OCI-LY3 (cell line): ENCODE measurements at regions not wholly inside any gene's neighbourhood (a gene's known extent, or its start where the extent isn't known, plus 50 kb on each side); places are given as distances from the start of the nearest gene placed in this dataset.

Experiments
- H2AFZ ChIP-seq: fragments of 200-600, 300-600 bp; shearing (Covaris generic); 2 replicates; pipeline ENCODE4 v1.6.0; 2014; ENCODE audit warnings: antibody characterized with exemption, low read depth, low read length
- H3K27ac ChIP-seq: fragments of 200-600, 300-600 bp; sonication (generic); 2 replicates; pipeline ENCODE4 v1.5.1; 2014; ENCODE audit warnings: mild to moderate bottlenecking, low read length, moderate library complexity, mixed read lengths
- H3K27me3 ChIP-seq: fragments of 200-600, 300-600 bp; sonication (generic); 2 replicates; pipeline ENCODE4 v1.6.1; 2014; ENCODE audit warnings: low read depth, low read length, mixed read lengths
- H3K36me3 ChIP-seq: fragments of 200-600, 300-600 bp; sonication (generic); replicated peaks from 2 replicates; pipeline ENCODE3; 2014; ENCODE audit warnings: low read depth, low read length, mixed read lengths
- H3K4me1 ChIP-seq: fragments of 300-600, 200-600 bp; sonication (generic); 2 replicates; pipeline ENCODE4 v1.6.1; 2014; ENCODE audit warnings: low read length, mixed read lengths
- H3K4me2 ChIP-seq: fragments of 200-600, 300-600 bp; sonication (generic); 2 replicates; pipeline ENCODE4 v1.6.1; 2014; ENCODE audit warnings: low read length, mixed read lengths
- H3K4me3 ChIP-seq: fragments of 300-600, 200-600 bp; sonication (generic); 2 replicates; pipeline ENCODE4 v1.5.1; 2014; ENCODE audit warnings: antibody characterized with exemption, mild to moderate bottlenecking, low read length, moderate library complexity
- H3K79me2 ChIP-seq: fragments of 300-600, 200-600 bp; shearing (Covaris generic); 2 replicates; pipeline ENCODE4 v1.6.1; 2014; ENCODE audit warnings: mild to moderate bottlenecking, low read length, mixed read lengths
- H3K9ac ChIP-seq: fragments of 300-600, 200-600 bp; shearing (Covaris generic); 2 replicates; pipeline ENCODE4 v1.6.0; 2014; ENCODE audit warnings: mild to moderate bottlenecking, low read length, moderate library complexity
- H3K9me3 ChIP-seq: fragments of 200-600, 300-600 bp; shearing (Covaris generic); 2 replicates; pipeline ENCODE4 v1.6.1; 2014; ENCODE audit warnings: low read length, mixed read lengths; ENCODE audit not compliant: insufficient read depth
- H4K20me1 ChIP-seq: fragments of 200-600, 300-600 bp; sonication (generic); 2 replicates; pipeline ENCODE4 v1.6.1; 2016; ENCODE audit warnings: low read length, mixed read lengths; ENCODE audit not compliant: insufficient read depth
- CTCF ChIP-seq: fragments of 200-600, 300-600 bp; sonication (generic); IDR thresholded peaks from 2 replicates; pipeline ENCODE4 v1.5.1; 2014; ENCODE audit warnings: antibody characterized with exemption, low read length, low read depth
- EZH2phosphoT487 ChIP-seq: fragments of 200-600 bp; shearing (Covaris generic); IDR thresholded peaks from 2 replicates; pipeline ENCODE4 v1.6.1; 2018; ENCODE audit warnings: antibody characterized with exemption, mixed run types, low read depth

- Histone ChIP-seq H3K4me3 (no peak overlapping the region), H4K20me1 (no peaks in the 10 kb centered on the region), H3K4me2 (no peak overlapping the region), H2AFZ (no peak overlapping the region), H3K79me2 (no peaks in the 10 kb centered on the region), H3K27me3 (no peaks in the 10 kb centered on the region), H3K27ac (no peak overlapping the region), H3K9me3 (no peaks in the 10 kb centered on the region), H3K36me3 (no peaks in the 10 kb centered on the region), H3K4me1 (peaks cover under 1% of the 10 kb centered on the region; the same call in 1 of the 2 replicates), H3K9ac (no peak overlapping the region)
- TF ChIP-seq CTCF (no peak), EZH2phosphoT487 (no peak)
These were observed 490.3 kb upstream of the PABPC4L start for GRCh38 chr4:134691915-134692314.

GRCh38 chr4:134687646-134688628 is 486.3 kb upstream of the PABPC4L start:
- Histone ChIP-seq H3K27ac (no peak overlapping the region), H3K79me2 (no peaks in the 10 kb centered on the region), H2AFZ (no peak overlapping the region), H3K4me2 (no peak overlapping the region), H3K27me3 (no peaks in the 10 kb centered on the region), H3K4me1 (no peaks in the 10 kb centered on the region), H4K20me1 (no peaks in the 10 kb centered on the region), H3K36me3 (no peaks in the 10 kb centered on the region), H3K9ac (no peak overlapping the region), H3K9me3 (no peaks in the 10 kb centered on the region), H3K4me3 (no peak overlapping the region)
- no peak for TF ChIP-seq EZH2phosphoT487
- no peak for TF ChIP-seq CTCF

GRCh38 chr4:134677209-134677814 is 475.7 kb upstream of the PABPC4L start:
- no peak overlapping the region for H3K9ac ChIP-seq
- no peaks in the 10 kb centered on the region for H3K79me2 ChIP-seq
- H3K9me3 ChIP-seq, result no peaks in the 10 kb centered on the region
- no peak overlapping the region for H3K27ac ChIP-seq
- H3K4me2 ChIP-seq, result no peak overlapping the region
- H3K27me3 ChIP-seq, result no peaks in the 10 kb centered on the region
- no peak for TF ChIP-seq EZH2phosphoT487
- TF ChIP-seq CTCF, result no peak
- H4K20me1 ChIP-seq, result no peaks in the 10 kb centered on the region
- no peak overlapping the region for H3K4me3 ChIP-seq
- H3K4me1 ChIP-seq, result no peaks in the 10 kb centered on the region
- H2AFZ ChIP-seq, result no peak overlapping the region
- no peaks in the 10 kb centered on the region for H3K36me3 ChIP-seq

GRCh38 chr4:134668237-134668636 is 466.6 kb upstream of the PABPC4L start:
- Histone ChIP-seq H3K36me3 (no peaks in the 10 kb centered on the region), H3K79me2 (no peaks in the 10 kb centered on the region), H3K4me2 (peak overlapping the region; percentile 27), H3K4me1 (peaks cover 7% of the 10 kb centered on the region), H3K9me3 (no peaks in the 10 kb centered on the region), H3K4me3 (no peak overlapping the region), H3K27me3 (no peaks in the 10 kb centered on the region), H3K27ac (no peak overlapping the region), H2AFZ (peak overlapping the region; percentile 82), H4K20me1 (no peaks in the 10 kb centered on the region), H3K9ac (no peak overlapping the region)
- TF ChIP-seq CTCF (no peak), EZH2phosphoT487 (no peak)
